Central memory CD8-positive, alpha-beta T cell (primary cell): ENCODE measurements at regions not wholly inside any gene's neighbourhood (a gene's known extent, or its start where the extent isn't known, plus 50 kb on each side); places are given as distances from the start of the nearest gene placed in this dataset.
"Not testable (repeated sequence)": the region's sequence is repeated elsewhere in the genome, so short reads cannot be mapped to it uniquely, and the experiment has no call there.

Experiments
- ATAC-seq: fragments of 150-1000 bp; cut with Tn5 transposase; replicated peaks from 2 replicates; pipeline ENCODE4 v1.10.0; 2022; ENCODE audit warnings: mild to moderate bottlenecking, moderate FRiP score, moderate number of reproducible peaks; ENCODE audit not compliant: poor library complexity, severe bottlenecking; ENCODE audit errors: extremely low read depth
- DNase-seq, 2 donors: peaks; one replicate each; pipeline ENCODE4 v3.0.0; 2021; ENCODE audit warnings: low spot score in 2 of 2
- H3K27ac Mint-ChIP-seq: one replicate; pipeline ENCODE4 v1.8.0; 2022; ENCODE audit warnings: low read depth, mild to moderate bottlenecking, moderate library complexity, mixed read lengths
- H3K27me3 Mint-ChIP-seq: one replicate; pipeline ENCODE4 v1.8.0; 2022; ENCODE audit warnings: mixed read lengths
- H3K36me3 Mint-ChIP-seq: one replicate; pipeline ENCODE4 v1.8.0; 2022; ENCODE audit warnings: mild to moderate bottlenecking, moderate library complexity, mixed read lengths; ENCODE audit not compliant: insufficient read depth
- H3K4me1 Mint-ChIP-seq: one replicate; pipeline ENCODE4 v1.8.0; 2022; ENCODE audit warnings: mixed read lengths
- H3K4me3 Mint-ChIP-seq: one replicate; pipeline ENCODE4 v1.8.0; 2022; ENCODE audit warnings: mild to moderate bottlenecking, moderate library complexity, mixed read lengths
- H3K9me3 Mint-ChIP-seq: one replicate; pipeline ENCODE4 v1.8.0; 2022; ENCODE audit warnings: mixed read lengths

GRCh38 chr14:65840118-65840751, 427.7 kb downstream of the FUT8 start:
- ATAC-seq (no peak), DNase-seq (no peak)
- H3K4me1 Mint-ChIP-seq, result peaks cover 49% of the 10 kb centered on the region
- H3K27me3 Mint-ChIP-seq, result no peaks in the 10 kb centered on the region
- no peaks in the 10 kb centered on the region for H3K36me3 Mint-ChIP-seq
- H3K27ac Mint-ChIP-seq, result no peak overlapping the region
- no peaks in the 10 kb centered on the region for H3K9me3 Mint-ChIP-seq
- no peak overlapping the region for H3K4me3 Mint-ChIP-seq

- no peak for ATAC-seq
- Mint-ChIP-seq H3K9me3 (no peaks in the 10 kb centered on the region), H3K27ac (no peak overlapping the region), H3K4me3 (no peak overlapping the region), H3K4me1 (peaks cover 49% of the 10 kb centered on the region), H3K27me3 (no peaks in the 10 kb centered on the region), H3K36me3 (no peaks in the 10 kb centered on the region)
- DNase-seq, result no peak
Observed at GRCh38 chr14:65840786-65841185, 428.3 kb downstream of the FUT8 start.

- no peaks in the 10 kb centered on the region for H3K27me3 Mint-ChIP-seq
- ATAC-seq, result peak; percentile 73
- H3K4me1 Mint-ChIP-seq, result peaks cover 49% of the 10 kb centered on the region
- DNase-seq, result no peak
- H3K4me3 Mint-ChIP-seq, result peak overlapping the region; percentile 73
- H3K27ac Mint-ChIP-seq, result peak overlapping the region; percentile 91
- H3K36me3 Mint-ChIP-seq, result peaks cover 3% of the 10 kb centered on the region
- no peaks in the 10 kb centered on the region for H3K9me3 Mint-ChIP-seq
Observed at GRCh38 chr14:65846196-65846868, 433.8 kb downstream of the FUT8 start.

GRCh38 chr14:65847075-65847847, 434.7 kb downstream of the FUT8 start:
- Mint-ChIP-seq H3K36me3 (peaks cover 3% of the 10 kb centered on the region), H3K9me3 (no peaks in the 10 kb centered on the region), H3K27me3 (no peaks in the 10 kb centered on the region), H3K4me1 (peaks cover 53% of the 10 kb centered on the region), H3K4me3 (peak overlapping the region; percentile 73), H3K27ac (peak overlapping the region; percentile 91)
- ATAC-seq (peak; percentile 92), DNase-seq (peak; percentile 41 to 73)

- not testable (repeated sequence) for H3K27me3 Mint-ChIP-seq, ATAC-seq, H3K36me3 Mint-ChIP-seq, DNase-seq, H3K9me3 Mint-ChIP-seq
- Mint-ChIP-seq H3K27ac (peak overlapping the region; percentile 91), H3K4me1 (peaks cover 48% of the 10 kb centered on the region), H3K4me3 (peak overlapping the region; percentile 73)
Observed at GRCh38 chr14:65847931-65848330, 435.4 kb downstream of the FUT8 start.

GRCh38 chr14:65849091-65849490, 436.6 kb downstream of the FUT8 start:
- DNase-seq (no peak), ATAC-seq (no peak)
- H3K27me3 Mint-ChIP-seq, result no peaks in the 10 kb centered on the region
- H3K36me3 Mint-ChIP-seq, result peaks cover 3% of the 10 kb centered on the region
- H3K4me3 Mint-ChIP-seq, result peak overlapping the region; percentile 50
- H3K27ac Mint-ChIP-seq, result peak overlapping the region; percentile 87
- H3K9me3 Mint-ChIP-seq, result no peaks in the 10 kb centered on the region
- H3K4me1 Mint-ChIP-seq, result peaks cover 48% of the 10 kb centered on the region

GRCh38 chr14:65849558-65849957, 437.0 kb downstream of the FUT8 start:
- Mint-ChIP-seq H3K4me3 (peak overlapping the region; percentile 50), H3K4me1 (peaks cover 48% of the 10 kb centered on the region), H3K9me3 (no peaks in the 10 kb centered on the region)

GRCh38 chr14:65850429-65851135, 438.1 kb downstream of the FUT8 start:
- Mint-ChIP-seq H3K9me3 (no peaks in the 10 kb centered on the region), H3K4me1 (peaks cover 48% of the 10 kb centered on the region), H3K36me3 (peaks cover 3% of the 10 kb centered on the region), H3K27ac (peak overlapping the region; percentile 87), H3K4me3 (peak overlapping the region; percentile 50), H3K27me3 (no peaks in the 10 kb centered on the region)
- DNase-seq (peak in 1 of 2 donors; percentile 25), ATAC-seq (peak; percentile 46)

More at GRCh38 chr14:65849558-65849957, 437.0 kb downstream of the FUT8 start:
- DNase-seq (no peak), ATAC-seq (no peak)
- Mint-ChIP-seq H3K27ac (peak overlapping the region; percentile 87), H3K36me3 (peaks cover 3% of the 10 kb centered on the region), H3K27me3 (no peaks in the 10 kb centered on the region)

GRCh38 chr14:65852689-65853088, 440.2 kb downstream of the FUT8 start:
- no peak for ATAC-seq
- Mint-ChIP-seq H3K27me3 (no peaks in the 10 kb centered on the region), H3K4me3 (no peak overlapping the region), H3K27ac (no peak overlapping the region), H3K36me3 (no peaks in the 10 kb centered on the region), H3K9me3 (no peaks in the 10 kb centered on the region), H3K4me1 (peaks cover 35% of the 10 kb centered on the region)
- DNase-seq, result no peak

- Mint-ChIP-seq H3K36me3 (no peaks in the 10 kb centered on the region), H3K9me3 (no peaks in the 10 kb centered on the region), H3K4me1 (peaks cover 34% of the 10 kb centered on the region), H3K4me3 (no peak overlapping the region), H3K27me3 (no peaks in the 10 kb centered on the region), H3K27ac (no peak overlapping the region)
- no peak for ATAC-seq
- no peak for DNase-seq
Observed at GRCh38 chr14:65853407-65853955, 441.0 kb downstream of the FUT8 start.

- H3K4me1 Mint-ChIP-seq, result peaks cover 28% of the 10 kb centered on the region
- DNase-seq, result no peak
- ATAC-seq, result no peak
- H3K36me3 Mint-ChIP-seq, result no peaks in the 10 kb centered on the region
- H3K9me3 Mint-ChIP-seq, result no peaks in the 10 kb centered on the region
- no peaks in the 10 kb centered on the region for H3K27me3 Mint-ChIP-seq
- H3K27ac Mint-ChIP-seq, result no peak overlapping the region
- H3K4me3 Mint-ChIP-seq, result no peak overlapping the region
Observed at GRCh38 chr14:65854215-65854614, 441.7 kb downstream of the FUT8 start.

GRCh38 chr14:65860956-65861611, 448.6 kb downstream of the FUT8 start:
- Mint-ChIP-seq H3K4me3 (no peak overlapping the region), H3K27ac (peak overlapping the region; percentile 71), H3K27me3 (no peaks in the 10 kb centered on the region), H3K36me3 (peaks cover 10% of the 10 kb centered on the region), H3K9me3 (no peaks in the 10 kb centered on the region), H3K4me1 (peaks cover 44% of the 10 kb centered on the region)
- ATAC-seq (no peak), DNase-seq (no peak)
